Cardiac muscle cell (in vitro differentiated cells and primary cell): ENCODE measurements at regions not wholly inside any gene's neighbourhood (a gene's known extent, or its start where the extent isn't known, plus 50 kb on each side); places are given as distances from the start of the nearest gene placed in this dataset.

Experiments used
- DNase-seq, 2 donors: peaks; one replicate each; pipeline versions ENCODE4 v3.0.0 to v3.0.0-alpha.2; 2010 to 2017; ENCODE audit warnings: low read depth in 1 of 2, low spot score in 1 of 2
- H3K27ac ChIP-seq: fragments of 200-600 bp; sonication (generic); 2 replicates; pipeline ENCODE4 v1.5.1; 2016
- H3K27me3 ChIP-seq: fragments of 200-600 bp; sonication (generic); 2 replicates; pipeline ENCODE4 v1.6.0; 2016; ENCODE audit warnings: control low read depth
- H3K36me3 ChIP-seq: fragments of 200-600 bp; sonication (generic); 2 replicates; pipeline ENCODE4 v1.5.1; 2016; ENCODE audit warnings: control low read depth
- H3K4me1 ChIP-seq: fragments of 200-600 bp; sonication (generic); 2 replicates; pipeline ENCODE4 v1.8.1; 2017; ENCODE audit warnings: low read depth, mild to moderate bottlenecking, mixed run types
- H3K4me3 ChIP-seq: fragments of 200-600 bp; sonication (generic); 2 replicates; pipeline ENCODE4 v1.5.1; 2016; ENCODE audit warnings: mild to moderate bottlenecking
- H3K9me3 ChIP-seq: fragments of 200-600 bp; sonication (generic); 2 replicates; pipeline ENCODE4 v1.5.1; 2017; ENCODE audit warnings: low read depth, mild to moderate bottlenecking, control low read depth
- TF ChIP-seq, protein P1 (sequence below): IDR thresholded peaks from 2 replicates; pipeline ENCODE4 v1.5.1; 2012; ENCODE audit warnings: low read depth, mild to moderate bottlenecking, low read length

DNA sequence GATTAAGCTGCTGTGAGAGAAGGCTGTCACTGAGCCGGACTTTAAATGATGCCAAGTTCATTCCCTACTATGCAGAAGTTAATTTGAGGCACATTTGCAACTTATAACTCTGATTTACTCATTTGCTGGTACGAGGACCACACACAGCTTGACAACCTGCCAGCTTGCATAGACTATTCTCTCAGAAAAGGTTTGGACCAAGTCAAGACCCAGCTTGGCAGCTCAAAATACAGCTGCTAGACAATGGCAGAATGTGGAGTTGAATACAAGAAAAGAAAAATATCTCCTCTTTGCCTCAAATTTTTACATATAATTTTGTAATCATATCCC, 338.9 kb downstream of the DHX15 start:
- Histone ChIP-seq H3K27me3 (no peaks in the 10 kb centered on the region), H3K27ac (peak overlapping the region; percentile 83), H3K4me3 (no peak overlapping the region), H3K36me3 (no peaks in the 10 kb centered on the region), H3K4me1 (peaks cover 37% of the 10 kb centered on the region), H3K9me3 (no peaks in the 10 kb centered on the region)
- TF ChIP-seq, protein P1, sequence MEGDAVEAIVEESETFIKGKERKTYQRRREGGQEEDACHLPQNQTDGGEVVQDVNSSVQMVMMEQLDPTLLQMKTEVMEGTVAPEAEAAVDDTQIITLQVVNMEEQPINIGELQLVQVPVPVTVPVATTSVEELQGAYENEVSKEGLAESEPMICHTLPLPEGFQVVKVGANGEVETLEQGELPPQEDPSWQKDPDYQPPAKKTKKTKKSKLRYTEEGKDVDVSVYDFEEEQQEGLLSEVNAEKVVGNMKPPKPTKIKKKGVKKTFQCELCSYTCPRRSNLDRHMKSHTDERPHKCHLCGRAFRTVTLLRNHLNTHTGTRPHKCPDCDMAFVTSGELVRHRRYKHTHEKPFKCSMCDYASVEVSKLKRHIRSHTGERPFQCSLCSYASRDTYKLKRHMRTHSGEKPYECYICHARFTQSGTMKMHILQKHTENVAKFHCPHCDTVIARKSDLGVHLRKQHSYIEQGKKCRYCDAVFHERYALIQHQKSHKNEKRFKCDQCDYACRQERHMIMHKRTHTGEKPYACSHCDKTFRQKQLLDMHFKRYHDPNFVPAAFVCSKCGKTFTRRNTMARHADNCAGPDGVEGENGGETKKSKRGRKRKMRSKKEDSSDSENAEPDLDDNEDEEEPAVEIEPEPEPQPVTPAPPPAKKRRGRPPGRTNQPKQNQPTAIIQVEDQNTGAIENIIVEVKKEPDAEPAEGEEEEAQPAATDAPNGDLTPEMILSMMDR = no peak
- no peak for DNase-seq

DNA sequence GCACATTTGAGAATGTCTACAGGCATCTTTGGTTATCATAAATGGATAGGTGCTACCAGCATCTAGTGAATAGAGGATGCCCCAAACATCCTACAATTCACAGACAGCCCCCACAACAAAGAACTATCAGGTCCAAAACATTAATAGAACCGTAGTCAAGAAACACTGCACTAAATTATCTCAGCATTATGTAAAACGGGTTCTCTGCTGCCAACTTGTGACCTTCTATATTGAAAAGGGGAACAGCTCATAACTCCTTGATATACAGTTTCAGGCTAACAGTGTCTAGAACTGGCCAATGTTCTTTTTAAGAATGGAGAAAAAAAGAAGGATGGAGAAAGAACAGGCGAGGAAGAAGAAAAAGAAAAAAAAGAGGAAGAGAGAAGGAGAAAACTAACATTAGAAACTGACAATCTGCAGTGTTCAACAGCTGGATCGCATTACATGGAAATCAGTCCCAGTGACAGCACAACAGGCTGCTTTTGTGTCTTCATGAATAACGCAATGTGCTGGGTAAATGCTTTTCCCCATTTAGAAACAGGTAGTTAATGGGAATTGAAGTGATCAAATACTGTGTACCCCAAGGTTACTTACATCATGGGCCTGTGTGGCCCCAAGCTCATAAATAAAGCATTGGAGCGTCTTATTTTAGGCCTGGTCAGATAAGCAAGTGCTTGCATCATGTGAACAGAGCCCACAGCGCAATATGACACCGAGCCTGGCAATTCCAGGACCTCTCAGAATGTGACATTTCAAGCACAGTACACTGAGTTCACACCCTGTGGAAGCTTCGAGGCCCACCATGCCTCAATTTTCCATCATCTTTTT, 339.5 kb downstream of the DHX15 start:
- Histone ChIP-seq H3K27me3 (no peaks in the 10 kb centered on the region), H3K9me3 (no peaks in the 10 kb centered on the region), H3K36me3 (no peaks in the 10 kb centered on the region), H3K4me3 (no peak overlapping the region), H3K4me1 (peaks cover 39% of the 10 kb centered on the region), H3K27ac (peak overlapping the region; percentile 83)
- TF ChIP-seq, protein P1 = no peak
- peak; percentile 24 to 80 for DNase-seq

- no peaks in the 10 kb centered on the region for H3K27me3 ChIP-seq
- H3K4me3 ChIP-seq = no peak overlapping the region
- no peak overlapping the region for H3K27ac ChIP-seq
- no peak for DNase-seq
- no peaks in the 10 kb centered on the region for H3K9me3 ChIP-seq
- peaks cover 26% of the 10 kb centered on the region for H3K4me1 ChIP-seq
- TF ChIP-seq, protein P1 = no peak
- H3K36me3 ChIP-seq = no peaks in the 10 kb centered on the region
These were observed 340.7 kb downstream of the DHX15 start for GRCh38 chr4:24243641-24244040.

- no peak overlapping the region for H3K27ac ChIP-seq
- H3K4me1 ChIP-seq = peaks cover 22% of the 10 kb centered on the region
- no peaks in the 10 kb centered on the region for H3K9me3 ChIP-seq
- TF ChIP-seq, protein P1 = no peak
- H3K27me3 ChIP-seq = no peaks in the 10 kb centered on the region
- DNase-seq = no peak
- no peak overlapping the region for H3K4me3 ChIP-seq
- H3K36me3 ChIP-seq = no peaks in the 10 kb centered on the region
These were observed 342.8 kb downstream of the DHX15 start for GRCh38 chr4:24241511-24241910.

GRCh38 chr4:24240655-24241054, 343.7 kb downstream of the DHX15 start:
- H3K27ac ChIP-seq = no peak overlapping the region
- H3K4me3 ChIP-seq = no peak overlapping the region
- peaks cover 15% of the 10 kb centered on the region for H3K4me1 ChIP-seq
- TF ChIP-seq, protein P1 = no peak
- H3K27me3 ChIP-seq = no peaks in the 10 kb centered on the region
- H3K9me3 ChIP-seq = no peaks in the 10 kb centered on the region
- H3K36me3 ChIP-seq = no peaks in the 10 kb centered on the region
- DNase-seq = peak in 1 of 2 donors; percentile 13
